Kidney (tissue), 13 donors: ENCODE measurements at regions not wholly inside any gene's neighbourhood (a gene's known extent, or its start where the extent isn't known, plus 50 kb on each side); places are given as distances from the start of the nearest gene placed in this dataset.

Source experiments
- DNase-seq, 5 donors: peaks; one replicate each; pipeline ENCODE4 v3.0.0-alpha.2; 2013 to 2020
- FAIRE-seq: peaks from 2 replicates; lab custom pipeline; 2012; peaks lifted over from hg19 to GRCh38; lab: Jason Lieb, UNC
- H3K27ac ChIP-seq, 2 donors: one replicate each; pipeline ENCODE4 v1.7.0; 2013; ENCODE audit warnings: low read depth in 2 of 2, low read length in 2 of 2, inconsistent platforms in 1 of 2
- H3K27me3 ChIP-seq: one replicate; pipeline ENCODE4 v1.7.1; 2013; ENCODE audit warnings: low read length, inconsistent platforms; ENCODE audit not compliant: control insufficient read depth, insufficient read depth
- H3K36me3 ChIP-seq, 3 donors: one replicate each; pipeline versions ENCODE4 v1.7.0 to v1.7.1; 2013; ENCODE audit warnings: low read length in 3 of 3, control low read depth in 1 of 3, inconsistent platforms in 1 of 3; ENCODE audit not compliant: insufficient read depth in 3 of 3, control insufficient read depth in 2 of 3
- H3K4me1 ChIP-seq, 3 donors: one replicate each; pipeline versions ENCODE4 v1.7.0 to v1.7.1; 2013; ENCODE audit warnings: low read length in 3 of 3, inconsistent platforms in 1 of 3, low read depth in 1 of 3; ENCODE audit not compliant: control insufficient read depth in 2 of 3, insufficient read depth in 2 of 3
- H3K4me3 ChIP-seq, 3 donors: one replicate each; pipeline versions ENCODE4 v1.7.0 to v1.8.1; 2013; ENCODE audit warnings: low read length in 3 of 3, control low read depth in 1 of 3, inconsistent platforms in 1 of 3
- H3K9ac ChIP-seq, 3 donors: one replicate each; pipeline versions ENCODE4 v1.7.0 to v1.7.1; 2013; ENCODE audit warnings: low read length in 3 of 3, control low read depth in 1 of 3, inconsistent platforms in 1 of 3
- H3K9me3 ChIP-seq, 3 donors: one replicate each; pipeline versions ENCODE4 v1.7.0 to v1.7.1; 2013; ENCODE audit warnings: low read length in 3 of 3, control low read depth in 1 of 3, inconsistent platforms in 1 of 3; ENCODE audit not compliant: control insufficient read depth in 2 of 3, insufficient read depth in 1 of 3
- CTCF ChIP-seq: IDR thresholded peaks from 3 replicates; pipeline ENCODE4 v1.5.1; 2012; ENCODE audit warnings: mild to moderate bottlenecking, moderate library complexity, borderline replicate concordance; ENCODE audit not compliant: insufficient read depth; ENCODE audit errors: extremely low read depth
- intact Hi-C: fragments of 100-400 bp; cut with DNase I; formaldehyde crosslinking; loops from one replicate; pipeline ENCODE4 v1.11.1; 2022
- donor health status: control.
- donor health status: control.
- donor health status: control.
- donor health status: control.
- donor health status: control.
- donor health status: DM: yes; HTN: yes; CAD: no.
- donor health status: Normal renal cell carcinoma (clear cell type).

- TF ChIP-seq CTCF: no peak
- intact Hi-C loops: no loop called here
- DNase-seq (peak in 1 of 5 donors; percentile 22), FAIRE-seq (no peak)
- no peaks in the 10 kb centered on the region for H3K27me3 ChIP-seq
- H3K36me3 ChIP-seq: no peaks in the 10 kb centered on the region
- H3K9ac ChIP-seq: no peak overlapping the region
- H3K27ac ChIP-seq: no peak overlapping the region
- H3K4me1 ChIP-seq: no peaks in the 10 kb centered on the region
- H3K4me3 ChIP-seq: no peak overlapping the region
- H3K9me3 ChIP-seq: no peaks in the 10 kb centered on the region
Measured at GRCh38 chr10:71089162-71089561, 123.2 kb upstream of the UNC5B start.

- H3K36me3 ChIP-seq: no peaks in the 10 kb centered on the region
- H3K27ac ChIP-seq: no peak overlapping the region
- H3K9me3 ChIP-seq: no peaks in the 10 kb centered on the region
- no peak overlapping the region for H3K4me3 ChIP-seq
- intact Hi-C loops: no loop called here
- H3K4me1 ChIP-seq: no peaks in the 10 kb centered on the region
- H3K9ac ChIP-seq: no peak overlapping the region
- no peak for TF ChIP-seq CTCF
- FAIRE-seq (no peak), DNase-seq (peak in 1 of 5 donors; percentile 13)
- no peaks in the 10 kb centered on the region for H3K27me3 ChIP-seq
Measured at GRCh38 chr10:71090330-71090729, 122.0 kb upstream of the UNC5B start.

GRCh38 chr10:71090801-71091200 is 121.6 kb upstream of the UNC5B start:
- no peaks in the 10 kb centered on the region for H3K9me3 ChIP-seq
- H3K4me1 ChIP-seq: no peaks in the 10 kb centered on the region
- intact Hi-C loops: no loop called here
- DNase-seq (peak in 1 of 5 donors; percentile 28), FAIRE-seq (no peak)
- no peak for TF ChIP-seq CTCF
- no peaks in the 10 kb centered on the region for H3K36me3 ChIP-seq
- no peak overlapping the region for H3K4me3 ChIP-seq
- no peaks in the 10 kb centered on the region for H3K27me3 ChIP-seq
- H3K9ac ChIP-seq: no peak overlapping the region
- H3K27ac ChIP-seq: no peak overlapping the region

- TF ChIP-seq CTCF: no peak
- Histone ChIP-seq H3K9ac (no peak overlapping the region), H3K4me1 (no peaks in the 10 kb centered on the region), H3K36me3 (no peaks in the 10 kb centered on the region), H3K27ac (no peak overlapping the region), H3K27me3 (no peaks in the 10 kb centered on the region), H3K4me3 (no peak overlapping the region), H3K9me3 (no peaks in the 10 kb centered on the region)
- intact Hi-C loops: no loop called here
- DNase-seq: peak in 4 of 5 donors; percentile 66 to 84 (median 76)
- FAIRE-seq: no peak
Measured at GRCh38 chr10:71092812-71093401, 119.5 kb upstream of the UNC5B start.
